Brain microvascular endothelial cell (primary cell): ENCODE measurements at regions not wholly inside any gene's neighbourhood (a gene's known extent, or its start where the extent isn't known, plus 50 kb on each side); places are given as distances from the start of the nearest gene placed in this dataset.

ENCODE experiments used
- DNase-seq: peaks from one replicate; pipeline ENCODE4 v3.0.0-alpha.2; 2020
- H3K27ac ChIP-seq: fragments of 250-450 bp; sonication (Bioruptor Pico); 2 replicates; pipeline ENCODE4 v1.5.1; 2020; ENCODE audit warnings: mild to moderate bottlenecking, moderate library complexity
- H3K27me3 ChIP-seq: fragments of 250-450 bp; sonication (Bioruptor Pico); replicated peaks from 2 replicates; pipeline ENCODE4 v1.5.1; 2020; ENCODE audit warnings: mild to moderate bottlenecking
- H3K36me3 ChIP-seq: fragments of 250-450 bp; sonication (Bioruptor Pico); replicated peaks from 2 replicates; pipeline ENCODE4 v1.5.1; 2020; ENCODE audit warnings: mild to moderate bottlenecking
- H3K4me3 ChIP-seq: 2 replicates; pipeline ENCODE4 v1.5.1; 2011; ENCODE audit warnings: low read depth, mild to moderate bottlenecking, control low read depth, low read length, moderate library complexity
- in situ Hi-C: cut with HindIII; loops from 2 replicates; pipeline ENCODE4 v1.10.0; 2017; ENCODE audit warnings: low sequenced_read_pairs, low pct_ligation_motif_present
- TF ChIP-seq, protein P1 (sequence below): IDR thresholded peaks from 2 replicates; pipeline ENCODE4 v1.5.1; 2011; ENCODE audit warnings: low read depth, mild to moderate bottlenecking, moderate library complexity, low read length, control low read depth, inconsistent platforms; ENCODE audit errors: missing control alignments

DNA sequence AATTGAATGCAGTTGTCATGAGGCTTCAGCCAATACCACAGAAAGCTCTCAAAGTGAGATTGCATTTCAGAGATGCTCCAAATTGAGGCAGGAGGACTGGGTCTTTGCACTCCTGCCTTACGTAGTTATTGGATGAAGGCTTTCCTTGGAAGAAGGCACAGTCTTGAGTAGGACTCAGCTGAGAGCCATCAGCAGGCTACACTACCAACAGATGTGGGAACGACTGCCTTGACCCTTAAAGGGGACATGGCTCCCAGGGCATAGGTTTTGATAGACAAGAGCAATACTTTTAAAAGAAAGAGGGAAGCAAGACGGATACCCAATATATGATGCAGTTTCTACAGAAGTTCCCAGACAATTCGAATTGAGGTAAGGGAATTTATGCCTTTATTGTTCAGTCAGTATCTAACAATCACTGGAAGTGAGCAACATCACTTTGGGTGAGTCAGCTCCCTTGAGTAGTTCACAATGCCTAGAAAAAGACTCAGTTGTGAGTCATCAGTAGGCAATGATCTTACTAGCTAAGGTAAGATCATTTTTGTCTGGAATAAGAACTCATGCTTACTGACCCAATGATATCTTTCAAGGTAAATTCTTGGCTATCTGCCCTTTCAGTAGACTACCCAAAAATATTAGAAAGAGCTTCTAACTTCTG lies 390.8 kb downstream of the GJA1 start:
- Histone ChIP-seq H3K27ac (peak overlapping the region; percentile 31), H3K4me3 (no peak overlapping the region), H3K36me3 (no peaks in the 10 kb centered on the region), H3K27me3 (no peaks in the 10 kb centered on the region)
- in situ Hi-C loops: no loop called here
- TF ChIP-seq, protein P1, sequence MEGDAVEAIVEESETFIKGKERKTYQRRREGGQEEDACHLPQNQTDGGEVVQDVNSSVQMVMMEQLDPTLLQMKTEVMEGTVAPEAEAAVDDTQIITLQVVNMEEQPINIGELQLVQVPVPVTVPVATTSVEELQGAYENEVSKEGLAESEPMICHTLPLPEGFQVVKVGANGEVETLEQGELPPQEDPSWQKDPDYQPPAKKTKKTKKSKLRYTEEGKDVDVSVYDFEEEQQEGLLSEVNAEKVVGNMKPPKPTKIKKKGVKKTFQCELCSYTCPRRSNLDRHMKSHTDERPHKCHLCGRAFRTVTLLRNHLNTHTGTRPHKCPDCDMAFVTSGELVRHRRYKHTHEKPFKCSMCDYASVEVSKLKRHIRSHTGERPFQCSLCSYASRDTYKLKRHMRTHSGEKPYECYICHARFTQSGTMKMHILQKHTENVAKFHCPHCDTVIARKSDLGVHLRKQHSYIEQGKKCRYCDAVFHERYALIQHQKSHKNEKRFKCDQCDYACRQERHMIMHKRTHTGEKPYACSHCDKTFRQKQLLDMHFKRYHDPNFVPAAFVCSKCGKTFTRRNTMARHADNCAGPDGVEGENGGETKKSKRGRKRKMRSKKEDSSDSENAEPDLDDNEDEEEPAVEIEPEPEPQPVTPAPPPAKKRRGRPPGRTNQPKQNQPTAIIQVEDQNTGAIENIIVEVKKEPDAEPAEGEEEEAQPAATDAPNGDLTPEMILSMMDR: no peak
- peak; percentile 92 for DNase-seq

DNA sequence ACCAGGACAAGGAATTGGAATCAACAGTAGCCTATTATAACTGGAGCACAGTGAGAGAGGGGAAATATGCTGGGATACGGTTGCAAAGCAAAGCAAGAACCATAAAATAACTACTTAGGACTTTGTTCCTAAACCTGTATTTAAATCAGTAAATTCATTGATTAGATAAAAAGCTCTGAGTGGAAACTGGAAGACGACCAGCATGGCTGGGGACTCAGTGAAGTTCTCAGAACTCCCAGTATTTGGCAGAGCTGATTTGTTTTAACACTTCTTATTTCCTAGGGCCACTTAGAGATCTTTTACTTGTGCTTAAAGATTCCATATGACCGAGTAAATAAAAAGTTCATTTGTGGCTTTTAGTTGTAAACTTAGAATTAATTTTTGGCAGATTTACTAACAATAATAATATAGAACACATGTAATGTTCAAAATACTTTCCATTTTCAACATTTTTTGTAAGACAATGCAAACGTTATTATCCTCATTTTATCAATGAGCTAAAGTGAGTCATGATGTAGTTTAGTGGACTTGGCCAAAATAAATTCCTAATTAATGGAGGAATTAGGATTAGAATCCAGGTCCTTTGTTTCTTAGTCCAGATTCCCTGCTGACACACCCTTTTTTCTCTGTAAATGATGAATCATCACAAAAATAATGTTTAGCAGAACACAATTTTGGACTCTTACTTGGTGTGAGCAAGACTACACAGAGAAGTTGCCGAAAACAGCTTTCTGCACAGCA lies 392.9 kb downstream of the GJA1 start:
- Histone ChIP-seq H3K27me3 (no peaks in the 10 kb centered on the region), H3K4me3 (no peak overlapping the region), H3K27ac (no peak overlapping the region), H3K36me3 (no peaks in the 10 kb centered on the region)
- TF ChIP-seq, protein P1: no peak
- in situ Hi-C loops: no loop called here
- DNase-seq: no peak

GRCh38 chr6:121830736-121831135 lies 395.3 kb downstream of the GJA1 start:
- in situ Hi-C loops: no loop called here
- no peak for DNase-seq
- no peaks in the 10 kb centered on the region for H3K27me3 ChIP-seq
- H3K36me3 ChIP-seq: no peaks in the 10 kb centered on the region
- TF ChIP-seq, protein P1: no peak
- H3K27ac ChIP-seq: no peak overlapping the region
- no peak overlapping the region for H3K4me3 ChIP-seq

- DNase-seq: no peak
- in situ Hi-C loops: no loop called here
- TF ChIP-seq, protein P1: no peak
Measured at GRCh38 chr6:121835662-121836061, 400.2 kb downstream of the GJA1 start.

GRCh38 chr6:121837545-121838229 lies 402.2 kb downstream of the GJA1 start:
- Histone ChIP-seq H3K36me3 (no peaks in the 10 kb centered on the region), H3K4me3 (no peak overlapping the region), H3K27me3 (no peaks in the 10 kb centered on the region), H3K27ac (no peak overlapping the region)
- TF ChIP-seq, protein P1: no peak
- in situ Hi-C loops: no loop called here
- no peak for DNase-seq

More at GRCh38 chr6:121835662-121836061, 400.2 kb downstream of the GJA1 start:
- Histone ChIP-seq H3K4me3 (no peak overlapping the region), H3K36me3 (no peaks in the 10 kb centered on the region), H3K27ac (no peak overlapping the region), H3K27me3 (no peaks in the 10 kb centered on the region)
